ENCODE measurements at regions not wholly inside any gene's neighbourhood (a gene's known extent, or its start where the extent isn't known, plus 50 kb on each side); places are given as distances from the start of the nearest gene placed in this dataset.

GRCh38 chr13:48181482-48182145 is 51.4 kb upstream of the ITM2B start:
- H3K36me3 ChIP-seq (ENCODE audit: control insufficient read depth in 5 of 5, insufficient read depth in 5 of 5, low read length in 5 of 5), result no peaks in the 10 kb centered on the region
- H3K4me1 ChIP-seq (ENCODE audit: control insufficient read depth in 5 of 5, insufficient read depth in 5 of 5, low read length in 5 of 5), result peaks cover 0 to 6% (median 2%) of the 10 kb centered on the region in 5 donors
- H3K4me3 ChIP-seq (ENCODE audit: low read depth in 1 of 5, low read length in 5 of 5), result no peak overlapping the region
- no peak overlapping the region for H3K9ac ChIP-seq (ENCODE audit: low read length in 5 of 5)
- no peak overlapping the region for H3K27ac ChIP-seq (ENCODE audit: low read depth, low read length)
- no peaks in the 10 kb centered on the region for H3K9me3 ChIP-seq (ENCODE audit: control insufficient read depth in 5 of 5, low read length in 5 of 5)
- H3K27me3 ChIP-seq (ENCODE audit: control insufficient read depth in 5 of 5, insufficient read depth in 4 of 5, low read length in 5 of 5), result no peaks in the 10 kb centered on the region

- H3K9ac ChIP-seq (ENCODE audit: low read length in 5 of 5), result no peak overlapping the region
- H3K27me3 ChIP-seq (ENCODE audit: control insufficient read depth in 5 of 5, insufficient read depth in 4 of 5, low read length in 5 of 5), result no peaks in the 10 kb centered on the region
- H3K4me3 ChIP-seq (ENCODE audit: low read depth in 1 of 5, low read length in 5 of 5), result no peak overlapping the region
- H3K4me1 ChIP-seq (ENCODE audit: control insufficient read depth in 5 of 5, insufficient read depth in 5 of 5, low read length in 5 of 5), result no peaks in the 10 kb centered on the region
- no peaks in the 10 kb centered on the region for H3K9me3 ChIP-seq (ENCODE audit: control insufficient read depth in 5 of 5, low read length in 5 of 5)
- no peak overlapping the region for H3K27ac ChIP-seq (ENCODE audit: low read depth, low read length)
- H3K36me3 ChIP-seq (ENCODE audit: control insufficient read depth in 5 of 5, insufficient read depth in 5 of 5, low read length in 5 of 5), result no peaks in the 10 kb centered on the region
Observed at GRCh38 chr13:48178126-48178525, 54.9 kb upstream of the ITM2B start.

GRCh38 chr13:48176781-48177180 is 56.2 kb upstream of the ITM2B start:
- no peak overlapping the region for H3K27ac ChIP-seq (ENCODE audit: low read depth, low read length)
- no peaks in the 10 kb centered on the region for H3K36me3 ChIP-seq (ENCODE audit: control insufficient read depth in 5 of 5, insufficient read depth in 5 of 5, low read length in 5 of 5)
- H3K9ac ChIP-seq (ENCODE audit: low read length in 5 of 5), result no peak overlapping the region
- H3K4me3 ChIP-seq (ENCODE audit: low read depth in 1 of 5, low read length in 5 of 5), result no peak overlapping the region
- no peaks in the 10 kb centered on the region for H3K4me1 ChIP-seq (ENCODE audit: control insufficient read depth in 5 of 5, insufficient read depth in 5 of 5, low read length in 5 of 5)
- H3K9me3 ChIP-seq (ENCODE audit: control insufficient read depth in 5 of 5, low read length in 5 of 5), result no peaks in the 10 kb centered on the region
- H3K27me3 ChIP-seq (ENCODE audit: control insufficient read depth in 5 of 5, insufficient read depth in 4 of 5, low read length in 5 of 5), result no peaks in the 10 kb centered on the region

GRCh38 chr13:48175185-48175584 is 57.8 kb upstream of the ITM2B start:
- H3K27me3 ChIP-seq (ENCODE audit: control insufficient read depth in 5 of 5, insufficient read depth in 4 of 5, low read length in 5 of 5), result no peaks in the 10 kb centered on the region
- H3K27ac ChIP-seq (ENCODE audit: low read depth, low read length), result no peak overlapping the region
- H3K9ac ChIP-seq (ENCODE audit: low read length in 5 of 5), result no peak overlapping the region
- no peaks in the 10 kb centered on the region for H3K36me3 ChIP-seq (ENCODE audit: control insufficient read depth in 5 of 5, insufficient read depth in 5 of 5, low read length in 5 of 5)
- H3K4me3 ChIP-seq (ENCODE audit: low read depth in 1 of 5, low read length in 5 of 5), result no peak overlapping the region
- H3K9me3 ChIP-seq (ENCODE audit: control insufficient read depth in 5 of 5, low read length in 5 of 5), result no peaks in the 10 kb centered on the region
- no peaks in the 10 kb centered on the region for H3K4me1 ChIP-seq (ENCODE audit: control insufficient read depth in 5 of 5, insufficient read depth in 5 of 5, low read length in 5 of 5)

- Histone ChIP-seq H3K27me3 (ENCODE audit: control insufficient read depth in 5 of 5, insufficient read depth in 4 of 5, low read length in 5 of 5) (no peaks in the 10 kb centered on the region), H3K36me3 (ENCODE audit: control insufficient read depth in 5 of 5, insufficient read depth in 5 of 5, low read length in 5 of 5) (no peaks in the 10 kb centered on the region), H3K27ac (ENCODE audit: low read depth, low read length) (no peak overlapping the region), H3K9ac (ENCODE audit: low read length in 5 of 5) (no peak overlapping the region), H3K9me3 (ENCODE audit: control insufficient read depth in 5 of 5, low read length in 5 of 5) (no peaks in the 10 kb centered on the region), H3K4me1 (ENCODE audit: control insufficient read depth in 5 of 5, insufficient read depth in 5 of 5, low read length in 5 of 5) (peaks cover 0 to 11% (median 6%) of the 10 kb centered on the region in 5 donors), H3K4me3 (ENCODE audit: low read depth in 1 of 5, low read length in 5 of 5) (no peak overlapping the region)
Observed at GRCh38 chr13:48167866-48168265, 65.1 kb upstream of the ITM2B start.

- Histone ChIP-seq H3K27me3 (ENCODE audit: control insufficient read depth in 5 of 5, insufficient read depth in 4 of 5, low read length in 5 of 5) (no peaks in the 10 kb centered on the region), H3K27ac (ENCODE audit: low read depth, low read length) (no peak overlapping the region), H3K4me1 (ENCODE audit: control insufficient read depth in 5 of 5, insufficient read depth in 5 of 5, low read length in 5 of 5) (peaks cover 2 to 30% (median 26%) of the 10 kb centered on the region in 5 donors), H3K36me3 (ENCODE audit: control insufficient read depth in 5 of 5, insufficient read depth in 5 of 5, low read length in 5 of 5) (no peaks in the 10 kb centered on the region), H3K4me3 (ENCODE audit: low read depth in 1 of 5, low read length in 5 of 5) (no peak overlapping the region), H3K9me3 (ENCODE audit: control insufficient read depth in 5 of 5, low read length in 5 of 5) (no peaks in the 10 kb centered on the region), H3K9ac (ENCODE audit: low read length in 5 of 5) (no peak overlapping the region)
Observed at GRCh38 chr13:48165727-48166126, 67.3 kb upstream of the ITM2B start.

- H3K4me3 ChIP-seq (ENCODE audit: low read depth in 1 of 5, low read length in 5 of 5), result no peak overlapping the region
- no peaks in the 10 kb centered on the region for H3K9me3 ChIP-seq (ENCODE audit: control insufficient read depth in 5 of 5, low read length in 5 of 5)
- no peaks in the 10 kb centered on the region for H3K36me3 ChIP-seq (ENCODE audit: control insufficient read depth in 5 of 5, insufficient read depth in 5 of 5, low read length in 5 of 5)
- H3K9ac ChIP-seq (ENCODE audit: low read length in 5 of 5), result no peak overlapping the region
- H3K27ac ChIP-seq (ENCODE audit: low read depth, low read length), result no peak overlapping the region
- H3K4me1 ChIP-seq (ENCODE audit: control insufficient read depth in 5 of 5, insufficient read depth in 5 of 5, low read length in 5 of 5), result peaks cover 2 to 37% (median 31%) of the 10 kb centered on the region in 5 donors
- no peaks in the 10 kb centered on the region for H3K27me3 ChIP-seq (ENCODE audit: control insufficient read depth in 5 of 5, insufficient read depth in 4 of 5, low read length in 5 of 5)
Observed at GRCh38 chr13:48165063-48165462, 67.9 kb upstream of the ITM2B start.

- Histone ChIP-seq H3K9me3 (ENCODE audit: control insufficient read depth in 5 of 5, low read length in 5 of 5) (no peaks in the 10 kb centered on the region), H3K9ac (ENCODE audit: low read length in 5 of 5) (no peak overlapping the region), H3K27ac (ENCODE audit: low read depth, low read length) (peak overlapping the region; percentile 95), H3K4me3 (ENCODE audit: low read depth in 1 of 5, low read length in 5 of 5) (no peak overlapping the region), H3K36me3 (ENCODE audit: control insufficient read depth in 5 of 5, insufficient read depth in 5 of 5, low read length in 5 of 5) (no peaks in the 10 kb centered on the region), H3K27me3 (ENCODE audit: control insufficient read depth in 5 of 5, insufficient read depth in 4 of 5, low read length in 5 of 5) (no peaks in the 10 kb centered on the region), H3K4me1 (ENCODE audit: control insufficient read depth in 5 of 5, insufficient read depth in 5 of 5, low read length in 5 of 5) (peaks cover 2 to 49% (median 33%) of the 10 kb centered on the region in 5 donors)
Observed at GRCh38 chr13:48163061-48163460, 68.2 kb upstream of the MED4 start.

GRCh38 chr13:48162217-48162616 is 67.3 kb upstream of the MED4 start:
- no peak overlapping the region for H3K4me3 ChIP-seq (ENCODE audit: low read depth in 1 of 5, low read length in 5 of 5)
- no peaks in the 10 kb centered on the region for H3K9me3 ChIP-seq (ENCODE audit: control insufficient read depth in 5 of 5, low read length in 5 of 5)
- no peaks in the 10 kb centered on the region for H3K36me3 ChIP-seq (ENCODE audit: control insufficient read depth in 5 of 5, insufficient read depth in 5 of 5, low read length in 5 of 5)
- H3K4me1 ChIP-seq (ENCODE audit: control insufficient read depth in 5 of 5, insufficient read depth in 5 of 5, low read length in 5 of 5), result peaks cover 2 to 47% (median 33%) of the 10 kb centered on the region in 5 donors
- peak overlapping the region in 1 of 5 donors; percentile 38 for H3K9ac ChIP-seq (ENCODE audit: low read length in 5 of 5)
- H3K27ac ChIP-seq (ENCODE audit: low read depth, low read length), result peak overlapping the region; percentile 95
- no peaks in the 10 kb centered on the region for H3K27me3 ChIP-seq (ENCODE audit: control insufficient read depth in 5 of 5, insufficient read depth in 4 of 5, low read length in 5 of 5)

GRCh38 chr13:48161530-48162179 is 66.8 kb upstream of the MED4 start:
- H3K27ac ChIP-seq (ENCODE audit: low read depth, low read length), result peak overlapping the region; percentile 95
- no peaks in the 10 kb centered on the region for H3K36me3 ChIP-seq (ENCODE audit: control insufficient read depth in 5 of 5, insufficient read depth in 5 of 5, low read length in 5 of 5)
- H3K27me3 ChIP-seq (ENCODE audit: control insufficient read depth in 5 of 5, insufficient read depth in 4 of 5, low read length in 5 of 5), result no peaks in the 10 kb centered on the region
- no peaks in the 10 kb centered on the region for H3K9me3 ChIP-seq (ENCODE audit: control insufficient read depth in 5 of 5, low read length in 5 of 5)
- peak overlapping the region; percentile 20 to 33 (median 26) for H3K9ac ChIP-seq (ENCODE audit: low read length in 5 of 5)
- no peak overlapping the region for H3K4me3 ChIP-seq (ENCODE audit: low read depth in 1 of 5, low read length in 5 of 5)
- peaks cover 2 to 47% (median 34%) of the 10 kb centered on the region in 5 donors for H3K4me1 ChIP-seq (ENCODE audit: control insufficient read depth in 5 of 5, insufficient read depth in 5 of 5, low read length in 5 of 5)

All from subcutaneous abdominal adipose tissue (tissue), 5 donors.